ENCODE measurements at regions not wholly inside any gene's neighbourhood (a gene's known extent, or its start where the extent isn't known, plus 50 kb on each side); places are given as distances from the start of the nearest gene placed in this dataset.
"Not testable (repeated sequence)": the region's sequence is repeated elsewhere in the genome, so short reads cannot be mapped to it uniquely, and the experiment has no call there.

- POLR2A ChIA-PET; H3K27ac Mint-ChIP-seq (ENCODE audit: low read depth, unreplicated experiment); H3K9me3 Mint-ChIP-seq (ENCODE audit: unreplicated experiment); BruUV-seq (replicated peaks); H3K27me3 Mint-ChIP-seq (ENCODE audit: insufficient read depth, unreplicated experiment); CTCF ChIA-PET; H3K4me3 Mint-ChIP-seq (ENCODE audit: unreplicated experiment): not testable (repeated sequence)
- peaks cover 15% of the 10 kb centered on the region for H3K36me3 Mint-ChIP-seq (ENCODE audit: insufficient read depth, unreplicated experiment)
- DNase-seq (ENCODE audit: unreplicated experiment) = peak; percentile 47
- intact Hi-C loops (cut with micrococcal nuclease) = loop anchor here (10.0 kb wide), 2 partner anchors 55 to 755 kb away; no protein-coding TSS in a partner anchor
- peaks cover 22% of the 10 kb centered on the region for H3K4me1 Mint-ChIP-seq (ENCODE audit: insufficient read depth, unreplicated experiment)
- peak; percentile 49 for TF ChIP-seq CTCF (IDR thresholded peaks at IDR 0.05; ENCODE audit: unreplicated experiment)
Observed at GRCh38 chr4:3949916-3950315, 183.7 kb downstream of the ADRA2C start.

GRCh38 chr4:3952443-3953139 lies 186.4 kb downstream of the ADRA2C start:
- BruUV-seq (replicated peaks); POLR2A ChIA-PET; intact Hi-C loops (cut with micrococcal nuclease); DNase-seq (ENCODE audit: unreplicated experiment); H3K27me3 Mint-ChIP-seq (ENCODE audit: insufficient read depth, unreplicated experiment); H3K9me3 Mint-ChIP-seq (ENCODE audit: unreplicated experiment): not testable (repeated sequence)
- Mint-ChIP-seq H3K4me1 (ENCODE audit: insufficient read depth, unreplicated experiment) (peaks cover 22% of the 10 kb centered on the region), H3K27ac (ENCODE audit: low read depth, unreplicated experiment) (peak overlapping the region; percentile 96), H3K4me3 (ENCODE audit: unreplicated experiment) (peak overlapping the region; percentile 85), H3K36me3 (ENCODE audit: insufficient read depth, unreplicated experiment) (peaks cover 10% of the 10 kb centered on the region)
- CTCF ChIA-PET = interaction anchor here (1.1 kb wide), 1 partner anchor 10 kb away, joined by 3 read pairs; no protein-coding TSS in a partner anchor

- BruUV-seq (replicated peaks); intact Hi-C loops (cut with micrococcal nuclease); H3K9me3 Mint-ChIP-seq (ENCODE audit: unreplicated experiment); H3K27me3 Mint-ChIP-seq (ENCODE audit: insufficient read depth, unreplicated experiment); POLR2A ChIA-PET: not testable (repeated sequence)
- peaks cover 10% of the 10 kb centered on the region for H3K36me3 Mint-ChIP-seq (ENCODE audit: insufficient read depth, unreplicated experiment)
- CTCF ChIA-PET = interaction anchor here (1.1 kb wide), 1 partner anchor 11 kb away, joined by 3 read pairs; no protein-coding TSS in a partner anchor
- DNase-seq (ENCODE audit: unreplicated experiment) = peak; percentile 81
- H3K4me1 Mint-ChIP-seq (ENCODE audit: insufficient read depth, unreplicated experiment) = peaks cover 20% of the 10 kb centered on the region
- peak overlapping the region; percentile 96 for H3K27ac Mint-ChIP-seq (ENCODE audit: low read depth, unreplicated experiment)
- H3K4me3 Mint-ChIP-seq (ENCODE audit: unreplicated experiment) = peak overlapping the region; percentile 85
Observed at GRCh38 chr4:3953140-3953489, 186.9 kb downstream of the ADRA2C start.

GRCh38 chr4:3954540-3955320 lies 188.5 kb downstream of the ADRA2C start:
- H3K9me3 Mint-ChIP-seq (ENCODE audit: unreplicated experiment); H3K27me3 Mint-ChIP-seq (ENCODE audit: insufficient read depth, unreplicated experiment); intact Hi-C loops (cut with micrococcal nuclease); CTCF ChIA-PET: not testable (repeated sequence)
- POLR2A ChIA-PET = interaction anchor here (0.6 to 1.3 kb wide), 5 partner anchors 13 to 572 kb away, joined by 3 to 6 read pairs (median 3); no protein-coding TSS in a partner anchor
- Mint-ChIP-seq H3K4me1 (ENCODE audit: insufficient read depth, unreplicated experiment) (peaks cover 18% of the 10 kb centered on the region), H3K36me3 (ENCODE audit: insufficient read depth, unreplicated experiment) (peaks cover 10% of the 10 kb centered on the region), H3K4me3 (ENCODE audit: unreplicated experiment) (peak overlapping the region; percentile 85), H3K27ac (ENCODE audit: low read depth, unreplicated experiment) (peak overlapping the region; percentile 96)
- peak; percentile 96 for DNase-seq (ENCODE audit: unreplicated experiment)
- BruUV-seq (replicated peaks) = TSS peak; percentile 98

- peak; percentile 99 for DNase-seq (ENCODE audit: unreplicated experiment)
- CTCF ChIA-PET; intact Hi-C loops (cut with micrococcal nuclease); H3K27me3 Mint-ChIP-seq (ENCODE audit: insufficient read depth, unreplicated experiment); BruUV-seq (replicated peaks); H3K9me3 Mint-ChIP-seq (ENCODE audit: unreplicated experiment): not testable (repeated sequence)
- POLR2A ChIA-PET = interaction anchor here (0.6 to 1.1 kb wide), 4 partner anchors 294 to 973 kb away, joined by 3 to 4 read pairs (median 3); partner anchors contain the start of genes HTT, HTT-AS, LYAR and ZBTB49
- H3K4me3 Mint-ChIP-seq (ENCODE audit: unreplicated experiment) = peak overlapping the region; percentile 85
- H3K4me1 Mint-ChIP-seq (ENCODE audit: insufficient read depth, unreplicated experiment) = peaks cover 18% of the 10 kb centered on the region
- H3K27ac Mint-ChIP-seq (ENCODE audit: low read depth, unreplicated experiment) = peak overlapping the region; percentile 96
- H3K36me3 Mint-ChIP-seq (ENCODE audit: insufficient read depth, unreplicated experiment) = peaks cover 10% of the 10 kb centered on the region
Observed at GRCh38 chr4:3955321-3956164, 189.4 kb downstream of the ADRA2C start.

- H3K27ac Mint-ChIP-seq (ENCODE audit: low read depth, unreplicated experiment) = peak overlapping the region; percentile 96
- BruUV-seq (replicated peaks) = not testable (repeated sequence)
Observed at GRCh38 chr4:3956165-3956867, 190.1 kb downstream of the ADRA2C start.

GRCh38 chr4:3961091-3961672 lies 195.0 kb downstream of the ADRA2C start:
- H3K4me3 Mint-ChIP-seq (ENCODE audit: unreplicated experiment); intact Hi-C loops (cut with micrococcal nuclease); H3K9me3 Mint-ChIP-seq (ENCODE audit: unreplicated experiment); H3K27ac Mint-ChIP-seq (ENCODE audit: low read depth, unreplicated experiment); H3K4me1 Mint-ChIP-seq (ENCODE audit: insufficient read depth, unreplicated experiment); H3K36me3 Mint-ChIP-seq (ENCODE audit: insufficient read depth, unreplicated experiment); H3K27me3 Mint-ChIP-seq (ENCODE audit: insufficient read depth, unreplicated experiment); BruUV-seq (replicated peaks): not testable (repeated sequence)
- ChIA-PET CTCF (interaction anchor here (0.6 kb wide), 1 partner anchor 184 kb away, joined by 3 read pairs; no protein-coding TSS in a partner anchor), POLR2A (interaction anchor here (0.9 kb wide), 1 partner anchor 287 kb away, joined by 3 read pairs; the partner anchor contains the start of gene TMEM128)
- peak; percentile 33 for DNase-seq (ENCODE audit: unreplicated experiment)

More at GRCh38 chr4:3956165-3956867, 190.1 kb downstream of the ADRA2C start:
- POLR2A ChIA-PET = interaction anchor here (0.6 to 1.1 kb wide), 4 partner anchors 293 to 974 kb away, joined by 3 to 4 read pairs (median 3); partner anchors contain the start of genes HTT, HTT-AS, LYAR and ZBTB49
- H3K27me3 Mint-ChIP-seq (ENCODE audit: insufficient read depth, unreplicated experiment); intact Hi-C loops (cut with micrococcal nuclease); H3K36me3 Mint-ChIP-seq (ENCODE audit: insufficient read depth, unreplicated experiment); DNase-seq (ENCODE audit: unreplicated experiment); H3K9me3 Mint-ChIP-seq (ENCODE audit: unreplicated experiment); CTCF ChIA-PET: not testable (repeated sequence)
- peak overlapping the region; percentile 85 for H3K4me3 Mint-ChIP-seq (ENCODE audit: unreplicated experiment)
- H3K4me1 Mint-ChIP-seq (ENCODE audit: insufficient read depth, unreplicated experiment) = peaks cover 18% of the 10 kb centered on the region
